GM10266 (cell line): ENCODE measurements at regions not wholly inside any gene's neighbourhood (a gene's known extent, or its start where the extent isn't known, plus 50 kb on each side); places are given as distances from the start of the nearest gene placed in this dataset.
"Not testable (repeated sequence)": the region's sequence is repeated elsewhere in the genome, so short reads cannot be mapped to it uniquely, and the experiment has no call there.

ENCODE experiments used
- DNase-seq: peaks from one replicate; pipeline ENCODE4 v3.0.0; 2012; ENCODE audit errors: extremely low spot score
- TF ChIP-seq, protein P1 (sequence below): IDR thresholded peaks from 2 replicates; pipeline ENCODE4 v1.5.1; 2012; ENCODE audit warnings: mild to moderate bottlenecking, low read depth; ENCODE audit not compliant: control insufficient read depth, insufficient read depth; ENCODE audit errors: missing control alignments

- TF ChIP-seq, protein P1, sequence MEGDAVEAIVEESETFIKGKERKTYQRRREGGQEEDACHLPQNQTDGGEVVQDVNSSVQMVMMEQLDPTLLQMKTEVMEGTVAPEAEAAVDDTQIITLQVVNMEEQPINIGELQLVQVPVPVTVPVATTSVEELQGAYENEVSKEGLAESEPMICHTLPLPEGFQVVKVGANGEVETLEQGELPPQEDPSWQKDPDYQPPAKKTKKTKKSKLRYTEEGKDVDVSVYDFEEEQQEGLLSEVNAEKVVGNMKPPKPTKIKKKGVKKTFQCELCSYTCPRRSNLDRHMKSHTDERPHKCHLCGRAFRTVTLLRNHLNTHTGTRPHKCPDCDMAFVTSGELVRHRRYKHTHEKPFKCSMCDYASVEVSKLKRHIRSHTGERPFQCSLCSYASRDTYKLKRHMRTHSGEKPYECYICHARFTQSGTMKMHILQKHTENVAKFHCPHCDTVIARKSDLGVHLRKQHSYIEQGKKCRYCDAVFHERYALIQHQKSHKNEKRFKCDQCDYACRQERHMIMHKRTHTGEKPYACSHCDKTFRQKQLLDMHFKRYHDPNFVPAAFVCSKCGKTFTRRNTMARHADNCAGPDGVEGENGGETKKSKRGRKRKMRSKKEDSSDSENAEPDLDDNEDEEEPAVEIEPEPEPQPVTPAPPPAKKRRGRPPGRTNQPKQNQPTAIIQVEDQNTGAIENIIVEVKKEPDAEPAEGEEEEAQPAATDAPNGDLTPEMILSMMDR: no peak
- no peak for DNase-seq
These were observed 225.3 kb upstream of the EPHA7 start for GRCh38 chr6:93644611-93645010.

DNA sequence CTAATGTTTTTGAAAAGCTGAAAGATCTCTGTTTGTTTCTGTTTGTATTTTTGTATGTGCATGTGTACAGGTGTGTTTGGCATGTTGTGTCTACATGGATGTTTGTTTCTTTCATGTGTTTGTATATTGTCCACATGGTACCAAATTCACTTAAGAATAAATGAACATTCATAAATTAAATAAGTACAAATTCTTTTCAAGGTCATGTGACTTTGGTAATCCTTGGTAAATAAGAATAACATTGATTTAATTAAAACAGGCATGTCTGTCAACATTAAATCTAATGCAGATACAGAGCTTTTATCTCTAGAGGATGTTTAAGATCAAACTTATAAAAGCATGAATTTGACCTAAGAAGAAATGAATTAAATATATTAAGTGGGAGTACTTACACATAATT, 219.8 kb upstream of the EPHA7 start:
- TF ChIP-seq, protein P1: no peak
- no peak for DNase-seq

GRCh38 chr6:93636987-93637664, 217.8 kb upstream of the EPHA7 start:
- DNase-seq: not testable (repeated sequence)

GRCh38 chr6:93624408-93624807, 205.0 kb upstream of the EPHA7 start:
- DNase-seq: no peak
- TF ChIP-seq, protein P1: no peak

- TF ChIP-seq, protein P1: no peak
- no peak for DNase-seq
These were observed 202.1 kb upstream of the EPHA7 start for GRCh38 chr6:93621442-93621841.

GRCh38 chr6:93604951-93605350, 185.6 kb upstream of the EPHA7 start:
- TF ChIP-seq, protein P1: no peak
- no peak for DNase-seq

GRCh38 chr6:93592417-93592816, 173.1 kb upstream of the EPHA7 start:
- DNase-seq: no peak
- TF ChIP-seq, protein P1: no peak

DNA sequence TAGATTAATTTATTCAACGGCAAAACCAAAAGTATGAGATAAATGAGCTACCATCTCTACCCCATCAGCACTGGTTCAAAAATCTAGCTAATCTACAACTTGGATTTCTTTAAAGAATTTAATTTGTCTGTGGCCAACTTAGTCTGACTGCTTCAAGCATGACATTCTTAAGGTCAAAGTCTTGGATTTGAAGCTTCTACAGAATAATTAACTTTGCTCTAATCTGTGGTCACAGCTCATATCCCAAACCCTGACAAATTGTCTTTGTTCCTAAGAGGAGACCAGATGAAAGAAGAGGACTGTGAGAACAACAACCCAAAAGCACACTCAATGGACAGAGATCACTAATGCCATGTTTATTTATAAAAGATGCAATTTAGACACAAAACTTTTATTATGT, 166.9 kb upstream of the EPHA7 start:
- TF ChIP-seq, protein P1: no peak
- DNase-seq: no peak
